Panc1 (cell line): ENCODE measurements at regions not wholly inside any gene's neighbourhood (a gene's known extent, or its start where the extent isn't known, plus 50 kb on each side); places are given as distances from the start of the nearest gene placed in this dataset.
"Not testable (repeated sequence)": the region's sequence is repeated elsewhere in the genome, so short reads cannot be mapped to it uniquely, and the experiment has no call there.

ENCODE experiments used
- ATAC-seq: fragments of 200-7000 bp; cut with Tn5 transposase; 2 replicates; pipeline ENCODE4 v1.9.1; 2020; ENCODE audit warnings: mild to moderate bottlenecking, moderate library complexity
- BruUV-seq: library from RNA; stranded (reverse); fragments of 400-500 nt; replicated peaks from 2 replicates; lab custom pipeline; 2021; lab: Mats Ljungman, UMichigan
- CTCF ChIA-PET: fragments of 300-600 bp; sonication (Branson Sonifier 250); formaldehyde crosslinking; loops from one replicate; lab custom pipeline; 2022; ENCODE audit warnings: antibody characterized with exemption; lab: Charles Lee
- POLR2A ChIA-PET: fragments of 300-600 bp; sonication (Branson Sonifier 250); formaldehyde crosslinking; loops from one replicate; lab custom pipeline; 2022; ENCODE audit warnings: antibody characterized with exemption; lab: Charles Lee
- DNase-seq: peaks from one replicate; pipeline ENCODE4 v3.0.0-alpha.2; 2010; ENCODE audit warnings: low read depth, low spot score
- H3K27ac ChIP-seq: 2 replicates; pipeline ENCODE4 v1.5.1; 2011; ENCODE audit warnings: mild to moderate bottlenecking, low read length, inconsistent platforms
- H3K27me3 ChIP-seq: fragments of 200-500 bp; sonication (Bioruptor generic); 2 replicates; pipeline ENCODE4 v1.6.0; 2014; ENCODE audit warnings: low read length, inconsistent platforms; ENCODE audit not compliant: control insufficient read depth, insufficient read depth
- H3K36me3 ChIP-seq: fragments of 200-500 bp; sonication (Bioruptor generic); 2 replicates; pipeline ENCODE4 v1.5.1; 2014; ENCODE audit warnings: inconsistent platforms, mild to moderate bottlenecking, low read length, moderate library complexity; ENCODE audit not compliant: control insufficient read depth, insufficient read depth
- H3K4me1 ChIP-seq: 2 replicates; pipeline ENCODE4 v1.5.1; 2011; ENCODE audit warnings: inconsistent platforms, mild to moderate bottlenecking, low read length, moderate library complexity; ENCODE audit not compliant: control insufficient read depth, insufficient read depth
- H3K4me3 ChIP-seq, 2 experiments: 2 replicates each; pipeline ENCODE4 v1.5.1; 2011 to 2012; ENCODE audit warnings: low read depth in 2 of 2, low read length in 2 of 2, mild to moderate bottlenecking in 2 of 2, inconsistent platforms in 1 of 2, moderate library complexity in 1 of 2
- H3K9me3 ChIP-seq: fragments of 200-500 bp; sonication (Bioruptor generic); 2 replicates; pipeline ENCODE4 v1.5.1; 2014; ENCODE audit warnings: low read depth, mild to moderate bottlenecking, inconsistent platforms, low read length, moderate library complexity; ENCODE audit not compliant: control insufficient read depth, insufficient read depth
- POLR2AphosphoS5 ChIP-seq: IDR thresholded peaks from 2 replicates; pipeline ENCODE4 v1.6.1; 2012; ENCODE audit warnings: mild to moderate bottlenecking, low read depth, low read length, moderate library complexity
- SIN3A ChIP-seq: IDR thresholded peaks from 2 replicates; pipeline ENCODE4 v1.6.1; 2012; ENCODE audit warnings: low read depth, mild to moderate bottlenecking, low read length, moderate library complexity, borderline replicate concordance; ENCODE audit not compliant: insufficient read depth
- TCF7L2 ChIP-seq: IDR thresholded peaks from 2 replicates; pipeline ENCODE4 v1.6.1; 2011; ENCODE audit warnings: mild to moderate bottlenecking, low read depth, low read length, inconsistent platforms
- in situ Hi-C: cut with HindIII; loops from 2 replicates; pipeline ENCODE4 v1.10.0; 2016; ENCODE audit warnings: low sequenced_read_pairs, low pct_unique_long_range_greater_than_20kb
- intact Hi-C: fragments of 100-400 bp; cut with micrococcal nuclease; formaldehyde crosslinking; loops from one replicate; pipeline ENCODE4 v1.10.0; 2022; ENCODE audit not compliant: unreplicated experiment
- TF ChIP-seq, protein P1 (sequence below): fragments of 450-650 bp; IDR thresholded peaks from 2 replicates; pipeline ENCODE4 v1.5.1; 2017; ENCODE audit warnings: mild to moderate bottlenecking
- TF ChIP-seq, protein P2 (sequence below), 2 experiments: IDR thresholded peaks; 2 replicates each; pipeline ENCODE4 v1.6.1; 2011 to 2012; ENCODE audit warnings: low read depth in 2 of 2, control low read depth in 1 of 2, low read length in 1 of 2, mild to moderate bottlenecking in 1 of 2, moderate library complexity in 1 of 2; ENCODE audit not compliant: insufficient read depth in 1 of 2

- Histone ChIP-seq H3K9me3 (no peaks in the 10 kb centered on the region), H3K4me3 (no peak overlapping the region), H3K4me1 (no peaks in the 10 kb centered on the region), H3K27me3 (no peaks in the 10 kb centered on the region; the same call in 1 of the 2 replicates), H3K36me3 (no peaks in the 10 kb centered on the region), H3K27ac (no peak overlapping the region)
- no TSS peak for BruUV-seq
- DNase-seq: no peak
- ChIA-PET POLR2A (no interaction called here), CTCF (interaction anchor here (0.6 kb wide), 1 partner anchor 326 kb away, joined by 3 read pairs; no protein-coding TSS in a partner anchor)
- intact Hi-C loops: no loop called here
- in situ Hi-C loops: no loop called here
- no peak for ATAC-seq
- no peak for TF ChIP-seq SIN3A
- TF ChIP-seq TCF7L2: no peak
- TF ChIP-seq, protein P1, sequence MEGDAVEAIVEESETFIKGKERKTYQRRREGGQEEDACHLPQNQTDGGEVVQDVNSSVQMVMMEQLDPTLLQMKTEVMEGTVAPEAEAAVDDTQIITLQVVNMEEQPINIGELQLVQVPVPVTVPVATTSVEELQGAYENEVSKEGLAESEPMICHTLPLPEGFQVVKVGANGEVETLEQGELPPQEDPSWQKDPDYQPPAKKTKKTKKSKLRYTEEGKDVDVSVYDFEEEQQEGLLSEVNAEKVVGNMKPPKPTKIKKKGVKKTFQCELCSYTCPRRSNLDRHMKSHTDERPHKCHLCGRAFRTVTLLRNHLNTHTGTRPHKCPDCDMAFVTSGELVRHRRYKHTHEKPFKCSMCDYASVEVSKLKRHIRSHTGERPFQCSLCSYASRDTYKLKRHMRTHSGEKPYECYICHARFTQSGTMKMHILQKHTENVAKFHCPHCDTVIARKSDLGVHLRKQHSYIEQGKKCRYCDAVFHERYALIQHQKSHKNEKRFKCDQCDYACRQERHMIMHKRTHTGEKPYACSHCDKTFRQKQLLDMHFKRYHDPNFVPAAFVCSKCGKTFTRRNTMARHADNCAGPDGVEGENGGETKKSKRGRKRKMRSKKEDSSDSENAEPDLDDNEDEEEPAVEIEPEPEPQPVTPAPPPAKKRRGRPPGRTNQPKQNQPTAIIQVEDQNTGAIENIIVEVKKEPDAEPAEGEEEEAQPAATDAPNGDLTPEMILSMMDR: no peak
- no peak for TF ChIP-seq POLR2AphosphoS5
- TF ChIP-seq, protein P2, sequence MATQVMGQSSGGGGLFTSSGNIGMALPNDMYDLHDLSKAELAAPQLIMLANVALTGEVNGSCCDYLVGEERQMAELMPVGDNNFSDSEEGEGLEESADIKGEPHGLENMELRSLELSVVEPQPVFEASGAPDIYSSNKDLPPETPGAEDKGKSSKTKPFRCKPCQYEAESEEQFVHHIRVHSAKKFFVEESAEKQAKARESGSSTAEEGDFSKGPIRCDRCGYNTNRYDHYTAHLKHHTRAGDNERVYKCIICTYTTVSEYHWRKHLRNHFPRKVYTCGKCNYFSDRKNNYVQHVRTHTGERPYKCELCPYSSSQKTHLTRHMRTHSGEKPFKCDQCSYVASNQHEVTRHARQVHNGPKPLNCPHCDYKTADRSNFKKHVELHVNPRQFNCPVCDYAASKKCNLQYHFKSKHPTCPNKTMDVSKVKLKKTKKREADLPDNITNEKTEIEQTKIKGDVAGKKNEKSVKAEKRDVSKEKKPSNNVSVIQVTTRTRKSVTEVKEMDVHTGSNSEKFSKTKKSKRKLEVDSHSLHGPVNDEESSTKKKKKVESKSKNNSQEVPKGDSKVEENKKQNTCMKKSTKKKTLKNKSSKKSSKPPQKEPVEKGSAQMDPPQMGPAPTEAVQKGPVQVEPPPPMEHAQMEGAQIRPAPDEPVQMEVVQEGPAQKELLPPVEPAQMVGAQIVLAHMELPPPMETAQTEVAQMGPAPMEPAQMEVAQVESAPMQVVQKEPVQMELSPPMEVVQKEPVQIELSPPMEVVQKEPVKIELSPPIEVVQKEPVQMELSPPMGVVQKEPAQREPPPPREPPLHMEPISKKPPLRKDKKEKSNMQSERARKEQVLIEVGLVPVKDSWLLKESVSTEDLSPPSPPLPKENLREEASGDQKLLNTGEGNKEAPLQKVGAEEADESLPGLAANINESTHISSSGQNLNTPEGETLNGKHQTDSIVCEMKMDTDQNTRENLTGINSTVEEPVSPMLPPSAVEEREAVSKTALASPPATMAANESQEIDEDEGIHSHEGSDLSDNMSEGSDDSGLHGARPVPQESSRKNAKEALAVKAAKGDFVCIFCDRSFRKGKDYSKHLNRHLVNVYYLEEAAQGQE (IDR thresholded peaks at IDR 0.05; ENCODE audit: insufficient read depth in 1 of 2, low read depth in 2 of 2, low read length in 1 of 2): no peak
Measured at GRCh38 chr17:77619851-77620250, 338.7 kb upstream of the TNRC6C start.

DNA sequence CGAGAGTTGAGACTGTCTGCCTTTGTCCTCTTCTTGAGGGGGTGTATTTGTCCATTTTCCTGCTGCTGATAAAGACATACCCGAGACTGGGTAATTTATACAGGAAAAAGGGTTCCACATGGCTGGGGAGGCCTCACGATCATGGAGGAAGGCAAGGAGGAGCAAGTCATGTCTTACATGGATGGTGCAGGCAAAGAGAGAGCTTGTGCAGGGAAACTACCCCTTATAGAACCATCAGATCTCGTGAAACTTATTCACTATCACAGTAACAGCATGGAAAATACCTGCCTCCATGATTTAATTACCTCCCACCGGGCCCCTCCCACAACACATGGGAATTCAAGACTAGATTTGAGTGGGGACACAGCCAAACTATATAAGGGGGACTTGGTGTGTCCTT lies 338.2 kb upstream of the TNRC6C start:
- no peak for TF ChIP-seq SIN3A
- TF ChIP-seq, protein P2 (IDR thresholded peaks at IDR 0.05; ENCODE audit: insufficient read depth in 1 of 2, low read depth in 2 of 2, low read length in 1 of 2): no peak
- TF ChIP-seq TCF7L2: no peak
- TF ChIP-seq, protein P1: no peak
- TF ChIP-seq POLR2AphosphoS5: no peak
- DNase-seq (no peak), ATAC-seq (no peak)
- Histone ChIP-seq H3K9me3 (no peaks in the 10 kb centered on the region), H3K36me3 (no peaks in the 10 kb centered on the region), H3K4me1 (no peaks in the 10 kb centered on the region), H3K4me3 (no peak overlapping the region), H3K27ac (no peak overlapping the region), H3K27me3 (no peaks in the 10 kb centered on the region; the same call in 1 of the 2 replicates)
- in situ Hi-C loops (no loop called here), intact Hi-C loops (no loop called here)
- ChIA-PET CTCF (interaction anchor here (0.6 kb wide), 1 partner anchor 326 kb away, joined by 3 read pairs; no protein-coding TSS in a partner anchor), POLR2A (no interaction called here)
- no TSS peak for BruUV-seq

GRCh38 chr17:77622084-77622483 lies 336.4 kb upstream of the TNRC6C start:
- CTCF ChIA-PET, BruUV-seq, H3K4me3 ChIP-seq, H3K9me3 ChIP-seq, in situ Hi-C loops, H3K27ac ChIP-seq, H3K27me3 ChIP-seq, H3K36me3 ChIP-seq, ATAC-seq, H3K4me1 ChIP-seq, DNase-seq, intact Hi-C loops, POLR2A ChIA-PET: not testable (repeated sequence)
